Astrocyte (in vitro differentiated cells and primary cell): ENCODE measurements at regions not wholly inside any gene's neighbourhood (a gene's known extent, or its start where the extent isn't known, plus 50 kb on each side); places are given as distances from the start of the nearest gene placed in this dataset.

Experiments used
- EZH2 ChIP-seq: IDR thresholded peaks from 2 replicates; pipeline ENCODE4 v1.6.1; 2012; ENCODE audit warnings: mild to moderate bottlenecking, low read length, inconsistent platforms; ENCODE audit not compliant: insufficient read depth
- TF ChIP-seq, protein P1 (sequence below): IDR thresholded peaks from 2 replicates; pipeline ENCODE4 v1.5.1; 2011; ENCODE audit warnings: low read depth, mild to moderate bottlenecking, inconsistent platforms, low read length, moderate library complexity; ENCODE audit not compliant: insufficient read depth

DNA sequence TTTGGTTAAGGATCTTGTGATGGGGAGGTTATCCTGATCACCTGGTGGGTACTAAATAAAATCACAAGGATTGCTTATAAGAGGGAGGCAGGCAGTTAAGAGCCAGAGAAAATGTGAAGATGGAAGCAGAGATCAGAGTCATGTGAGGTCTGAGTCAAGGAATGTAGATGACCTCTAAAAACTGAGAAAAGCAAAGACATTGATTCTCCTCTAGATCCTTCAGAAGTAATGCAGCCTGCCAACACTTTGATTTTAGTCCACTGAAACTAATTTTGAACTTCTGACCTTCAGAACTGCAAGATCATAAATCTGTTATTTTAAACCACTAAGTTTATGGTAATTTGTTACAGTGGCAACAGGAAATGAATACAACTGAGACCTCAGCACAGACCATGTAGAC, 499.0 kb downstream of the GADD45G start:
- TF ChIP-seq, protein P1, sequence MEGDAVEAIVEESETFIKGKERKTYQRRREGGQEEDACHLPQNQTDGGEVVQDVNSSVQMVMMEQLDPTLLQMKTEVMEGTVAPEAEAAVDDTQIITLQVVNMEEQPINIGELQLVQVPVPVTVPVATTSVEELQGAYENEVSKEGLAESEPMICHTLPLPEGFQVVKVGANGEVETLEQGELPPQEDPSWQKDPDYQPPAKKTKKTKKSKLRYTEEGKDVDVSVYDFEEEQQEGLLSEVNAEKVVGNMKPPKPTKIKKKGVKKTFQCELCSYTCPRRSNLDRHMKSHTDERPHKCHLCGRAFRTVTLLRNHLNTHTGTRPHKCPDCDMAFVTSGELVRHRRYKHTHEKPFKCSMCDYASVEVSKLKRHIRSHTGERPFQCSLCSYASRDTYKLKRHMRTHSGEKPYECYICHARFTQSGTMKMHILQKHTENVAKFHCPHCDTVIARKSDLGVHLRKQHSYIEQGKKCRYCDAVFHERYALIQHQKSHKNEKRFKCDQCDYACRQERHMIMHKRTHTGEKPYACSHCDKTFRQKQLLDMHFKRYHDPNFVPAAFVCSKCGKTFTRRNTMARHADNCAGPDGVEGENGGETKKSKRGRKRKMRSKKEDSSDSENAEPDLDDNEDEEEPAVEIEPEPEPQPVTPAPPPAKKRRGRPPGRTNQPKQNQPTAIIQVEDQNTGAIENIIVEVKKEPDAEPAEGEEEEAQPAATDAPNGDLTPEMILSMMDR = no peak
- no peak for TF ChIP-seq EZH2
